Fibroblast of pulmonary artery (primary cell): ENCODE measurements at regions not wholly inside any gene's neighbourhood (a gene's known extent, or its start where the extent isn't known, plus 50 kb on each side); places are given as distances from the start of the nearest gene placed in this dataset.
"Not testable (repeated sequence)": the region's sequence is repeated elsewhere in the genome, so short reads cannot be mapped to it uniquely, and the experiment has no call there.

ENCODE experiments used
- DNase-seq: peaks from one replicate; pipeline ENCODE4 v3.0.0-alpha.2; 2010; ENCODE audit warnings: low read depth
- H3K4me3 ChIP-seq: replicated peaks from 2 replicates; pipeline ENCODE4 v1.5.1; 2011; ENCODE audit warnings: low read depth, mild to moderate bottlenecking, control low read depth, low read length, moderate library complexity
- TF ChIP-seq, protein P1 (sequence below): IDR thresholded peaks from 2 replicates; pipeline ENCODE4 v1.5.1; 2011; ENCODE audit warnings: mild to moderate bottlenecking, control low read depth, low read length, inconsistent platforms; ENCODE audit errors: missing control alignments

DNA sequence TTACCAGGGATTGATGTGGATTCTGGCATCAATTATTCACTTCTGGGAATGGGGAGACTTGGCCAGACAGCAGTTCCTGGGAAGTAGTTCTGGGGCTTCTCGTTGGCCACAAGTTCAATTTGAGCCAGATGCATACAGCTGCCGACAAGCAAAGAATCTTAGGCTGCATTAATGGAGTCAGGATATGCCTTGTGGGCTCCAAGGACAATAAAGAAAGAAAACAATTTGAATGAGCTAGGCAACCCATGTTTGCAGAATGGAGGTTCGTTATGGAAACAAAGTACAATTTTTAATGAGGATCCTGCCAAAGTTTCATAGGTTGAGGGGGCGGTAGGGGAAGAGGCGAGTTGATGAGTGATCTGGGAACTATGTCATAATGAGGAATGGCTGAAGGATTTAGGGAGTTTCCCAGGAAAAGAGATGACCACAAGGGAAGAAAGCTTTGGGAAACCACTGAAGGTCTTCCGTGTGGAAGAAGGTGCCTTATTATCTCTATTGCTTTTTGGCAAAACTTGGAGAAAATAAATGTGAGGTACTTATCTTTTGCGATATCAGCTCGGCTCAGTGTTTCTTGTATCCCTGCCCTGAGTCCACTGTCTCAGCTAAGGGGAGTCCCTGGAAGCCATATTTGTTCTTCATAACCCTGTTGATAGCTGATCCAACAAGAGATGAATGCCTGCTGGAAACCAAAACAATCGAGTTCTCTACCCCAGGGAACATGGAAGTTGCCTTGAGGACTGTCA, 181.0 kb upstream of the ZNF217 start:
- DNase-seq: peak; percentile 94
- H3K4me3 ChIP-seq: peak overlapping the region; percentile 13
- TF ChIP-seq, protein P1, sequence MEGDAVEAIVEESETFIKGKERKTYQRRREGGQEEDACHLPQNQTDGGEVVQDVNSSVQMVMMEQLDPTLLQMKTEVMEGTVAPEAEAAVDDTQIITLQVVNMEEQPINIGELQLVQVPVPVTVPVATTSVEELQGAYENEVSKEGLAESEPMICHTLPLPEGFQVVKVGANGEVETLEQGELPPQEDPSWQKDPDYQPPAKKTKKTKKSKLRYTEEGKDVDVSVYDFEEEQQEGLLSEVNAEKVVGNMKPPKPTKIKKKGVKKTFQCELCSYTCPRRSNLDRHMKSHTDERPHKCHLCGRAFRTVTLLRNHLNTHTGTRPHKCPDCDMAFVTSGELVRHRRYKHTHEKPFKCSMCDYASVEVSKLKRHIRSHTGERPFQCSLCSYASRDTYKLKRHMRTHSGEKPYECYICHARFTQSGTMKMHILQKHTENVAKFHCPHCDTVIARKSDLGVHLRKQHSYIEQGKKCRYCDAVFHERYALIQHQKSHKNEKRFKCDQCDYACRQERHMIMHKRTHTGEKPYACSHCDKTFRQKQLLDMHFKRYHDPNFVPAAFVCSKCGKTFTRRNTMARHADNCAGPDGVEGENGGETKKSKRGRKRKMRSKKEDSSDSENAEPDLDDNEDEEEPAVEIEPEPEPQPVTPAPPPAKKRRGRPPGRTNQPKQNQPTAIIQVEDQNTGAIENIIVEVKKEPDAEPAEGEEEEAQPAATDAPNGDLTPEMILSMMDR: no peak

DNA sequence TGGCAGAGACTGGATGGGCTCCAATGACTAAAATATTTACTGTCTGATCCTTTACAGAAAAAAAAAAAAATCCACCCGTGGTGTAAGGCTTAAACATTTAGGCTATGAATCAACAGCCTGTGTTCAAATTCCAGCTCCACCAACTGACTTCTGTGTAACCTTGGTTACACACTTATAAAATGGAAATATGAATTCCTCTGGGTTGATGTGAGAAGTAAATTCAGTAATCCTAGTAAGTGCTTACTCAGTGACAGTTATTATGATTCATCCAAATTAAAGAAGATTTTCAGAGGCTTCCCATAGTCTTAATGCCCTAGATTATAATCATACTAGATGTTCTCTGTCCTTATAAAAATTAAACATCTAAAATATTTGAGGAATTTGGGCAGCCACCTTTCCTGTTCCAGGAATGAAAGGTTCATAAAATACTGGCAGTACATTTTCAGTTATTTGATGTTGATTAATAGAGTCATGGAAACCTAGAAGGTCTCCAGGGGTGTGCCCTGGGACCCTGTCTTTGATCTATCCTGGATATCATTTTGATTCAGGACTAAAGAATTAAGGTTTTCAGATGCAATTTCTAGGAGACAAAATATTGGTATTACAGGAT, 180.3 kb upstream of the ZNF217 start:
- TF ChIP-seq, protein P1: no peak
- DNase-seq: peak; percentile 92
- no peak overlapping the region for H3K4me3 ChIP-seq

DNA sequence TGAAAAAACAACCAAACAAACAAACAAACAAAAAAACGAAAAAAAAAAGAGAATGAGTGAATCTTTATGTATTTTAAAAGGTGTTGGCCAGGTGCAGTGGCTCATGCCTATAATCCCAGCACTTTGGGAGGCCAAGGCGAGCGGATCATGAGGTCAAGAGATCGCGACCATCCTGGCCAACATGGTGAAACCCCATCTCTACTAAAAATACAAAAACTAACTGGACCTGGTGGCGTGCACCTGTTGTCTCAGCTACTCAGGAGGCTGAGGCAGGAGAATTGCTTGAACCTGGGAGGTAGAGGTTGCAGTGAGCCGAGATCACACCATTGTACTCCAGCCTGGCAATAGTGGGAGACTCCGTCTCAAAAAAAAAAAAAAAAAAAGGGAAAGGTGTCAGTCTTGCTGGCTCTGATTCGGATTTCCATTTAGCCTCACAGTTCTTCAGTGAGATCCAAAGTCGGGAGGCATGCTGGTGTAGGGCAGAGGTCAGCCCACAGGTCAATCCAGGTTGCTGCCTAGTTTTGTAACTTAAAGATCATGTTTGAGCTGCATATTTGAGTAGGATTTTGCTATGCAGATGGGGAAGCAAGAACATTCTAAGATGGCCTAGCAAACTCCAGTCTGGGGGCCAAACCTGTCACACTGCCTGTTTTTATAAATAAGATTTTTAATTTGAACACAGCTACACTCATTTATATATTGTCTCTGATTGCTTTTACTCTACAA, 179.6 kb upstream of the ZNF217 start:
- not testable (repeated sequence) for H3K4me3 ChIP-seq, DNase-seq

DNA sequence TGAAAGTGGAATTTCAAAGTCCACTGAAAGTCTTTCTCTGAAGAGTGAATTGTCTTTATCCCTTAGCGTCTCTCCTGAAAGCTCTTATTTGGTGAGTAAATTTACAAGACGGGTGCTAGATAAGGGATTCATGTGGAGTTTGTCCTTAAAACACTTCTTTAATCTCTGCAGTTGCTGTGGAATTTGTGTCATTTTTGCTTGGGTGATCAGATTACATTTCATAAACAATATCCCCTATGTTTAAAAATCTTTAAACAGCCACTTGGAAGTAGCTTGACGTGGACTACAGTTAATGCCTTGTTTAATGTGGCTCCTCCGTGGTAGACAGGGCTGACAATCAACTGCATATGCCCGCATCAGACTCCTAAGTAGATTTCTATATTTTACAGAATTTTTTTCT, 175.4 kb upstream of the ZNF217 start:
- TF ChIP-seq, protein P1: no peak
- DNase-seq: no peak
- H3K4me3 ChIP-seq: no peak overlapping the region

DNA sequence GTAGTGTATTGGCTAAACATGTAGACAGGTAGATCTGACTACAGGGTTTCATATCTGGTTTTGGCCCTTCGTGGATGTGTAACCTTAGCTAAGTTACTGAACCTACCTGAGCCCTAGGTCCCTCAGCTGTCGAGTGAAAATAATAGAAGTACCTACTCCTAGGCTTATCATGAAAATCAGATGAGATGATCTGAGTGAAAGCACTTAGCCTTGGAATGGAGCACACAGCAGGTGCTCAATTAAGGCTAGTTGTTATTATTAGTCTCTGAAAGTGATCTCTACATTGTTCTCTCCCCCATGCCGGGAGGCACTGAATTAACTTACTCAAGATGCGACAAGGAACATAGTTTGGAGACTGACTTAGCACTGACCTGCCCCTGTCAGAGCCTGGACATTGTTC, 174.7 kb upstream of the ZNF217 start:
- no peak overlapping the region for H3K4me3 ChIP-seq
- DNase-seq: no peak
- TF ChIP-seq, protein P1: no peak

DNA sequence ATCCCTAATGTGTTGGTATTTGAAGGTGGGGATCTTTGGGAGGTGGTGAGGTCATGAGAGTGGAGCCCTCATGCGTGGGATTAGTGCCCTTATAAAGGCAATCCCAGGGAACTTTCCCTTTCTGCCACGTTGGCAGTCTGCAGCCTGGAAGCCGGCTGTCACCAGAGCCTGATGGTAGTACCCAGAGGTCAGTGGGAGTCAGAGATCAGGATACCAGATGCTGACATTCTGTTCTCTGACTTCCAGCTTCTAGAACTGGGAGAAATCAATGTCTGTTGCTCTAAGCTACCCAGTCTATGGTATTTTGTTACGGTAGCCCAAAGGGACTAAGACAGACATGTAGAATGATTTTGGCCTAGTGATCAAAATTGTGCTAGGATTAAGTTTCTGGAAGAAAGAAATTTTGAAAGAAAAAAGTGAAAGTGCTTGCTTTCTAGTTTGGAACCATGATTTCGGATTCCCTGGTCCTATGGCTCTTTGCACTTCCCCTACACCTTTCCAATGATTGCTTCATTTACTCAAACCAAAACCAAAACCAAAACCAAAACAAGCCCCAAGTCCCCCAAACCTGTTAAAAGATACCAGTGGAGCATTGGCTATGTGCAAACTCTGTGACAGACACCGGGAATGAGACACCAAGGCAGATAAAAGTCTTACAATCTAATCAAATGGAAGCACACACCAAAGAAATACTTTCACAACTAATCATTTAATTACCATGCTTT, 173.7 kb upstream of the ZNF217 start:
- no peak overlapping the region for H3K4me3 ChIP-seq
- TF ChIP-seq, protein P1: no peak
- no peak for DNase-seq

DNA sequence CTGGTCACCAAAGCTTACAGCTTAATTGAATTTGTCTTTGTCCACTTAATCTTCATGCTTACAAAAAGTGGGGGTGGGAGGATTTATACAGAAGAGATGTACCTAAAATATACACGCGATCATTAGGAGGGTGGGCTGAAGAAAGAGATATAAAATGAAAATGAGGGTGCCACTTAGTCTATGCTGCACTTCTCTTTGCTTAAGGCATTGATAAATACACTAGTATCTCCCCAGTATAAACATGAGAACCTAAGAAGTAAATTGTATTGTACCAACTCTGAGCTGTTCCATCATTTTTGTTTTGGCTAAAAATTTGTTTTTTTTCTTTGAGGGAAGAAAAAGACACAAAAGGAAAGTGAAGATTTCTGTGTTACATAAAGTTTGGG, 170.8 kb upstream of the ZNF217 start:
- no peak overlapping the region for H3K4me3 ChIP-seq
- TF ChIP-seq, protein P1: no peak
- DNase-seq: no peak
